A673 (cell line): ENCODE measurements at regions not wholly inside any gene's neighbourhood (a gene's known extent, or its start where the extent isn't known, plus 50 kb on each side); places are given as distances from the start of the nearest gene placed in this dataset.
A peak's percentile ranks its signal among the peaks of the same experiment; 100 is the strongest.

Experiments
- BruUV-seq: library from RNA; stranded (reverse); fragments of 400-500 nt; replicated peaks from 2 replicates; lab custom pipeline; 2021; lab: Mats Ljungman, UMichigan
- CTCF ChIA-PET: fragments of 300-600 bp; sonication (Branson Sonifier 250); formaldehyde crosslinking; loops from one replicate; lab custom pipeline; 2022; ENCODE audit warnings: antibody characterized with exemption; lab: Charles Lee
- POLR2A ChIA-PET: fragments of 300-600 bp; sonication (Branson Sonifier 250); formaldehyde crosslinking; loops from one replicate; lab custom pipeline; 2022; ENCODE audit warnings: antibody characterized with exemption; ENCODE audit not compliant: low non-redundant PET; lab: Charles Lee
- DNase-seq: peaks from one replicate; pipeline ENCODE4 v3.0.0-alpha.2; 2015; ENCODE audit warnings: low spot score
- H3K27ac ChIP-seq: fragments of 200-600 bp; sonication (generic); 2 replicates; pipeline ENCODE4 v1.5.1; 2016; ENCODE audit warnings: mixed run types, low read depth, mild to moderate bottlenecking, mixed read lengths, antibody characterized with exemption, low read length; ENCODE audit not compliant: poor library complexity, severe bottlenecking
- H3K27me3 ChIP-seq: fragments of 200-600 bp; sonication (generic); replicated peaks from 2 replicates; pipeline ENCODE4 v1.6.1; 2017; ENCODE audit warnings: mixed run types, low read depth, mild to moderate bottlenecking, mixed read lengths, antibody characterized with exemption, low read length; ENCODE audit not compliant: insufficient read depth, poor library complexity
- H3K36me3 ChIP-seq: fragments of 200-600 bp; sonication (generic); 2 replicates; pipeline ENCODE4 v1.6.1; 2016; ENCODE audit warnings: mixed run types, mild to moderate bottlenecking, mixed read lengths, antibody characterized with exemption, low read length; ENCODE audit not compliant: insufficient read depth, poor library complexity, severe bottlenecking
- H3K4me1 ChIP-seq: fragments of 200-600 bp; sonication (generic); 2 replicates; pipeline ENCODE4 v1.6.1; 2017; ENCODE audit warnings: mixed run types, mild to moderate bottlenecking, mixed read lengths, antibody characterized with exemption, low read length; ENCODE audit not compliant: insufficient read depth, poor library complexity, severe bottlenecking
- H3K4me3 ChIP-seq: fragments of 200-600 bp; sonication (generic); 2 replicates; pipeline ENCODE4 v1.5.1; 2016; ENCODE audit warnings: low read depth, mixed run types, mild to moderate bottlenecking, mixed read lengths, low read length; ENCODE audit not compliant: poor library complexity, severe bottlenecking
- H3K9me3 ChIP-seq: fragments of 200-600 bp; sonication (generic); 2 replicates; pipeline ENCODE4 v1.6.1; 2016; ENCODE audit warnings: mixed run types, low read depth, mild to moderate bottlenecking, mixed read lengths, antibody characterized with exemption, low read length; ENCODE audit not compliant: poor library complexity, severe bottlenecking
- EZH2 ChIP-seq: fragments of 200-600 bp; sonication (generic); IDR thresholded peaks from 2 replicates; pipeline ENCODE4 v1.6.1; 2017; ENCODE audit warnings: borderline replicate concordance, low read depth, mild to moderate bottlenecking, mixed read lengths, antibody characterized with exemption, low read length; ENCODE audit not compliant: poor library complexity, severe bottlenecking
- intact Hi-C: fragments of 100-400 bp; cut with micrococcal nuclease; formaldehyde crosslinking; loops from one replicate; pipeline ENCODE4 v1.10.0; 2022; ENCODE audit not compliant: unreplicated experiment
- TF ChIP-seq, protein P1 (sequence below): fragments of 300-800, 200-600 bp; sonication (generic); conservative IDR thresholded peaks from 2 replicates; pipeline ENCODE4 v1.5.1; 2017; ENCODE audit warnings: low read depth, mild to moderate bottlenecking, antibody characterized with exemption, low read length, moderate library complexity, mixed read lengths

DNA sequence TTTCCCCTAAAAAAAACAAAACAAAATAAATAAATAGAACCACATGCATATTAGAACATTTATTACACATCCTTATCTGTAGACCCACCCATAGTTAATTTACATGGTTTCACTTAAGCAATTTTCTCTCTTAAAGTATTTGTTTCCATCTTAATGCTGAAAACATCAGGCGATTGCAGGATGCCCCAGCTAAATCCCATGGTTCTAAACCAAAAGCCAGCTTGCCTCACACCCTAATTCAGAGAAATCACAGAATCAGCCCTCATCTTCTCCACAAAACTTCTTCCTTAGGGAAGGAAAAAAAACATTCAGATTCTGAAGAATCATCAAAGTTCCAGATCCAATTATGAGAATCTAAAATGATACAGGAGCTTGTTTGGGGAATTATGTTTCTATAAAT lies 67.6 kb upstream of the MTHFD1L start:
- BruUV-seq = no TSS peak
- Histone ChIP-seq H3K27ac (no peak overlapping the region), H3K4me1 (peaks cover 24% of the 10 kb centered on the region), H3K4me3 (no peak overlapping the region), H3K36me3 (no peaks in the 10 kb centered on the region), H3K9me3 (no peaks in the 10 kb centered on the region), H3K27me3 (no peaks in the 10 kb centered on the region)
- DNase-seq = no peak
- CTCF ChIA-PET = interaction anchor here (0.6 kb wide), 1 partner anchor 17 kb away, joined by 4 read pairs; no protein-coding TSS in a partner anchor
- intact Hi-C loops = no loop called here
- POLR2A ChIA-PET = no interaction called here
- TF ChIP-seq EZH2 = no peak
- TF ChIP-seq, protein P1, sequence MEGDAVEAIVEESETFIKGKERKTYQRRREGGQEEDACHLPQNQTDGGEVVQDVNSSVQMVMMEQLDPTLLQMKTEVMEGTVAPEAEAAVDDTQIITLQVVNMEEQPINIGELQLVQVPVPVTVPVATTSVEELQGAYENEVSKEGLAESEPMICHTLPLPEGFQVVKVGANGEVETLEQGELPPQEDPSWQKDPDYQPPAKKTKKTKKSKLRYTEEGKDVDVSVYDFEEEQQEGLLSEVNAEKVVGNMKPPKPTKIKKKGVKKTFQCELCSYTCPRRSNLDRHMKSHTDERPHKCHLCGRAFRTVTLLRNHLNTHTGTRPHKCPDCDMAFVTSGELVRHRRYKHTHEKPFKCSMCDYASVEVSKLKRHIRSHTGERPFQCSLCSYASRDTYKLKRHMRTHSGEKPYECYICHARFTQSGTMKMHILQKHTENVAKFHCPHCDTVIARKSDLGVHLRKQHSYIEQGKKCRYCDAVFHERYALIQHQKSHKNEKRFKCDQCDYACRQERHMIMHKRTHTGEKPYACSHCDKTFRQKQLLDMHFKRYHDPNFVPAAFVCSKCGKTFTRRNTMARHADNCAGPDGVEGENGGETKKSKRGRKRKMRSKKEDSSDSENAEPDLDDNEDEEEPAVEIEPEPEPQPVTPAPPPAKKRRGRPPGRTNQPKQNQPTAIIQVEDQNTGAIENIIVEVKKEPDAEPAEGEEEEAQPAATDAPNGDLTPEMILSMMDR = no peak

DNA sequence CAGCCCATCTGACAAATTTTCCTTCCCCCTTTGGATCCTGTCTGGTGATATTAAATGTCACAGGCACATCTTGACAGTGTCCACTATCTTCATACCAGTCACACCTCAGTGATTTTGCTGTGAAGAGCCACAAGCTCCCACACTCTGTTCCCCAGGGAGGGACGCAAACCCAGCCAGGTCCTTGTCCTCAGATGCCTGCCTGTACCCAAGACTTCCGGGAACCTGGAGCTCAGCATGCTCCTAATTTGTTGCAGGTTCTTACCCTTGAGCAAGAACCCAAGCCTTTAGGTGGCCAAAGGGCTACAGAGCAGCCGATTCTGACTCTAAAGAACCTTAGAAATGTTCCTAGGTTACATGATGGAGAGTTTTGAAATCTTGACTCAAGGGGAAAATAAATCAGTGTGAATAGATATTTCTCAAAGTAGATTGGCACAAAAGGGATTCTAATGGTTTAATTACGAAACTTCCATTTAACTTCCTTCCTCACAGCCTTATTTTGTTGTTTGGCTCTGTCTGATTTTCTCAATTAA lies 66.2 kb upstream of the MTHFD1L start:
- Histone ChIP-seq H3K27me3 (no peaks in the 10 kb centered on the region), H3K4me3 (no peak overlapping the region), H3K36me3 (no peaks in the 10 kb centered on the region), H3K9me3 (no peaks in the 10 kb centered on the region), H3K27ac (peak overlapping the region; percentile 62), H3K4me1 (peaks cover 24% of the 10 kb centered on the region)
- intact Hi-C loops = no loop called here
- TF ChIP-seq, protein P1 = no peak
- no peak for TF ChIP-seq EZH2
- peak; percentile 34 for DNase-seq
- BruUV-seq = no TSS peak
- ChIA-PET CTCF (interaction anchor here (0.5 to 1.1 kb wide), 2 partner anchors 18 to 381 kb away, joined by 3 to 5 read pairs; no protein-coding TSS in a partner anchor), POLR2A (no interaction called here)

DNA sequence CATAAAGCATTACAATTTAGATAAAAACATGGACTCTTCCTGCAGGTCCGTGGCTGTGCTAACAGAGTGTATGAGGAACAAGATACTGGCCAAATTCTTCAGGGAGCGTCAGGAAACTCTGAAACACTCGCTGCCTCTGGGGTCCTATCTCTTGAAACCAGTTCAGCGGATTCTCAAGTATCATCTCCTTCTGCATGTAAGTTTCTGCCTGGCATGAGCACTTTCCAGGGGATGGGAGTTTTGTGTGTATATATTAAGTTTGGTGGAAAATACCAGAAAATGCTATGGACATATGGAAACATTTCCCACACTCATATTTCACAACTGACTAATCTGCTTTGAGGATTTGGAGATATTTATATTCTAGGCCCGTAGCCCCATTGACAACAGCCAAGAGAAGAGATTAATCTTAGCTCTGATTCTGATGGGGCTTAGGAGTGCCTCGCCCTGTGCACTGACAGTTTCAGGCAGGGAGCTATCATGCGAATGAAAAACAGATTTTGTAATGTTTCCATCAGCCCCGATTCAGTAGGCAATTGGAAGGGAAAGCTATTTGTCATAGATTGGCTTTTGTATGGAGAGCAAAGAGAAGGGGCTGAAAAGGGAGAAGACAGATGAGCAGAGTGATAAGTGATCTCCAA lies 64.7 kb upstream of the MTHFD1L start:
- Histone ChIP-seq H3K27me3 (no peaks in the 10 kb centered on the region), H3K9me3 (no peaks in the 10 kb centered on the region), H3K4me1 (peaks cover 24% of the 10 kb centered on the region), H3K4me3 (no peak overlapping the region), H3K36me3 (no peaks in the 10 kb centered on the region), H3K27ac (peak overlapping the region; percentile 62)
- no TSS peak for BruUV-seq
- intact Hi-C loops = loop anchor here (10.0 kb wide), 1 partner anchor 196 kb away; no protein-coding TSS in a partner anchor
- no peak for DNase-seq
- ChIA-PET POLR2A (no interaction called here), CTCF (no interaction called here)
- TF ChIP-seq, protein P1 = no peak
- no peak for TF ChIP-seq EZH2
